ENCODE measurements at regions not wholly inside any gene's neighbourhood (a gene's known extent, or its start where the extent isn't known, plus 50 kb on each side); places are given as distances from the start of the nearest gene placed in this dataset.

DNA sequence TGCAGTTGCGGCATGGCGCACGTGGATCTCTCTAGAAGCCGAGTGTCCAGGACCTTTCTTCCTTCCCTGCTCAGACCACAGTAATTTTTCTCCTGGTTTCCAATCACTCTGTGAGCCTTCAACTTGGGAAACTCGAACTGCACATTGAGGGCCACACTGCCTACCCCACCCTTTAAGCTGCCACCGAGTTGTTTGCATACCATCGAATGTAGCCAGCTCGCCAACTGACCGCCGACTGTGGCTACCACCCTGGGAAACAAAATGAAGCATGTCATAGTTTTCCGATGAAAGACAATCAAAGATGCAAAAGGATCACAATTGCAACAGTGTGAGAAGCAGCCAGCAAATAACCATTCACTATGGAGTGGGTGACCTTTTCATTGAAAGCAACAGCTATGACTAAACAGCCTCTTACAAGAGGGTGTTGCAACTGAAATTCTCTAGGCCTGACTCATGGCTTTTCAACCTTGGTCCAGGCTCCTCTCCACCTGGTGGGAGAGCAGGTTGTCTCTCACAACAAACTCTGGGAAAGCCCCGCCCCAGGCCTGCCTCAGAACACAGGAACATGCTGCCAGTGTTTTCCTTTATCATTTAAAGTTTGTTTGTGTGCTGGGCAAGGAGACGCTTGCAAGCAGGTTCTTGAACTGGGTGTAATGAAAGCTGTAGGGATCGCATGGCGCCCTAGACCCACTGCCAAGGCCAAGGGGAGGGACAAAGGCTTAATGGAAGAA lies 141.7 kb upstream of the SERP2 start:
- TF ChIP-seq, protein P1, sequence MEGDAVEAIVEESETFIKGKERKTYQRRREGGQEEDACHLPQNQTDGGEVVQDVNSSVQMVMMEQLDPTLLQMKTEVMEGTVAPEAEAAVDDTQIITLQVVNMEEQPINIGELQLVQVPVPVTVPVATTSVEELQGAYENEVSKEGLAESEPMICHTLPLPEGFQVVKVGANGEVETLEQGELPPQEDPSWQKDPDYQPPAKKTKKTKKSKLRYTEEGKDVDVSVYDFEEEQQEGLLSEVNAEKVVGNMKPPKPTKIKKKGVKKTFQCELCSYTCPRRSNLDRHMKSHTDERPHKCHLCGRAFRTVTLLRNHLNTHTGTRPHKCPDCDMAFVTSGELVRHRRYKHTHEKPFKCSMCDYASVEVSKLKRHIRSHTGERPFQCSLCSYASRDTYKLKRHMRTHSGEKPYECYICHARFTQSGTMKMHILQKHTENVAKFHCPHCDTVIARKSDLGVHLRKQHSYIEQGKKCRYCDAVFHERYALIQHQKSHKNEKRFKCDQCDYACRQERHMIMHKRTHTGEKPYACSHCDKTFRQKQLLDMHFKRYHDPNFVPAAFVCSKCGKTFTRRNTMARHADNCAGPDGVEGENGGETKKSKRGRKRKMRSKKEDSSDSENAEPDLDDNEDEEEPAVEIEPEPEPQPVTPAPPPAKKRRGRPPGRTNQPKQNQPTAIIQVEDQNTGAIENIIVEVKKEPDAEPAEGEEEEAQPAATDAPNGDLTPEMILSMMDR (conservative IDR thresholded peaks at IDR 0.05 in 1 of 2, IDR thresholded peaks at IDR 0.05 in 1 of 2; ENCODE audit: low read depth in 1 of 2, low read length in 2 of 2), result no peak
- no peak for TF ChIP-seq EZH2 (IDR thresholded peaks at IDR 0.05; ENCODE audit: low read length, missing control alignments)

Measured in fibroblast of lung (primary cell).